ENCODE measurements at regions not wholly inside any gene's neighbourhood (a gene's known extent, or its start where the extent isn't known, plus 50 kb on each side); places are given as distances from the start of the nearest gene placed in this dataset.
"Not testable (repeated sequence)": the region's sequence is repeated elsewhere in the genome, so short reads cannot be mapped to it uniquely, and the experiment has no call there.

- no peak for DNase-seq (ENCODE audit: low spot score)
Measured at GRCh38 chrX:140065961-140066662, 100.8 kb upstream of the CXorf66 start.

GRCh38 chrX:140064993-140065392 lies 99.7 kb upstream of the CXorf66 start:
- no peak for DNase-seq (ENCODE audit: low spot score)

GRCh38 chrX:140057001-140057411 lies 91.7 kb upstream of the CXorf66 start:
- peak; percentile 37 for DNase-seq (ENCODE audit: low spot score)

GRCh38 chrX:140053846-140054245 lies 88.5 kb upstream of the CXorf66 start:
- DNase-seq (ENCODE audit: low spot score), result no peak

- DNase-seq (ENCODE audit: low spot score), result no peak
Measured at GRCh38 chrX:140050906-140051305, 85.6 kb upstream of the CXorf66 start.

GRCh38 chrX:140040386-140040785 lies 75.1 kb upstream of the CXorf66 start:
- DNase-seq (ENCODE audit: low spot score), result no peak

GRCh38 chrX:140038842-140039241 lies 73.5 kb upstream of the CXorf66 start:
- DNase-seq (ENCODE audit: low spot score), result no peak

- DNase-seq (ENCODE audit: low spot score), result no peak
Measured at GRCh38 chrX:140034916-140035315, 69.6 kb upstream of the CXorf66 start.

GRCh38 chrX:140022482-140022881 lies 57.2 kb upstream of the CXorf66 start:
- DNase-seq (ENCODE audit: low spot score), result no peak

GRCh38 chrX:140019134-140019533 lies 53.8 kb upstream of the CXorf66 start:
- DNase-seq (ENCODE audit: low spot score), result not testable (repeated sequence)

Measured in CD4-positive, alpha-beta T cell treated with Interleukin-6 at 100 ng/mL for 8 hours (primary cell).